Astrocyte (in vitro differentiated cells and primary cell): ENCODE measurements at regions not wholly inside any gene's neighbourhood (a gene's known extent, or its start where the extent isn't known, plus 50 kb on each side); places are given as distances from the start of the nearest gene placed in this dataset.

Source experiments
- DNase-seq: peaks from one replicate; pipeline ENCODE4 v3.0.0-alpha.2; 2010; ENCODE audit warnings: low read depth
- FAIRE-seq: peaks from 2 replicates; lab custom pipeline; 2011; peaks lifted over from hg19 to GRCh38; lab: Jason Lieb, UNC
- H2AFZ ChIP-seq: 2 replicates; pipeline ENCODE4 v1.6.0; 2012; ENCODE audit warnings: low read depth, low read length, inconsistent platforms
- H3K27ac ChIP-seq: 2 replicates; pipeline ENCODE4 v1.5.1; 2011; ENCODE audit warnings: low read depth, low read length, inconsistent platforms
- H3K27me3 ChIP-seq: 2 replicates; pipeline ENCODE4 v1.6.0; 2011; ENCODE audit warnings: low read length, inconsistent platforms; ENCODE audit not compliant: insufficient read depth
- H3K36me3 ChIP-seq: 2 replicates; pipeline ENCODE4 v1.5.1; 2011; ENCODE audit warnings: low read length, inconsistent platforms; ENCODE audit not compliant: insufficient read depth
- H3K4me1 ChIP-seq: 2 replicates; pipeline ENCODE4 v1.5.1; 2011; ENCODE audit warnings: low read length, inconsistent platforms; ENCODE audit not compliant: insufficient read depth
- H3K4me2 ChIP-seq: 2 replicates; pipeline ENCODE4 v1.6.0; 2012; ENCODE audit warnings: low read length, inconsistent platforms
- H3K4me3 ChIP-seq: 2 replicates; pipeline ENCODE4 v1.5.1; 2011; ENCODE audit warnings: low read depth, mild to moderate bottlenecking, low read length, inconsistent platforms; ENCODE audit not compliant: insufficient read depth
- H3K79me2 ChIP-seq: 2 replicates; pipeline ENCODE4 v1.6.0; 2012; ENCODE audit warnings: mild to moderate bottlenecking, low read length, inconsistent platforms; ENCODE audit not compliant: insufficient read depth
- H3K9ac ChIP-seq: 2 replicates; pipeline ENCODE4 v1.6.0; 2012; ENCODE audit warnings: mild to moderate bottlenecking, low read length, inconsistent platforms
- H3K9me3 ChIP-seq: 2 replicates; pipeline ENCODE4 v1.5.1; 2012; ENCODE audit warnings: low read depth, mild to moderate bottlenecking, low read length, inconsistent platforms; ENCODE audit not compliant: insufficient read depth
- H4K20me1 ChIP-seq: 2 replicates; pipeline ENCODE4 v1.6.0; 2012; ENCODE audit warnings: low read length, inconsistent platforms; ENCODE audit not compliant: insufficient read depth
- H3K27ac Mint-ChIP-seq: one replicate; pipeline ENCODE4 v1.8.0; 2021; ENCODE audit warnings: mild to moderate bottlenecking, mixed read lengths; ENCODE audit not compliant: unreplicated experiment
- H3K27me3 Mint-ChIP-seq: one replicate; pipeline ENCODE4 v1.8.0; 2021; ENCODE audit warnings: low read depth, mixed read lengths; ENCODE audit not compliant: unreplicated experiment
- H3K36me3 Mint-ChIP-seq: one replicate; pipeline ENCODE4 v1.8.0; 2021; ENCODE audit warnings: low read depth, mixed read lengths; ENCODE audit not compliant: unreplicated experiment
- H3K4me1 Mint-ChIP-seq: one replicate; pipeline ENCODE4 v1.8.0; 2021; ENCODE audit warnings: low read depth, mixed read lengths; ENCODE audit not compliant: unreplicated experiment
- H3K4me3 Mint-ChIP-seq: one replicate; pipeline ENCODE4 v1.8.0; 2021; ENCODE audit warnings: mild to moderate bottlenecking, moderate library complexity, mixed read lengths; ENCODE audit not compliant: unreplicated experiment
- H3K9me3 Mint-ChIP-seq: one replicate; pipeline ENCODE4 v1.8.0; 2021; ENCODE audit warnings: mild to moderate bottlenecking, mixed read lengths; ENCODE audit not compliant: unreplicated experiment
- EZH2 ChIP-seq: IDR thresholded peaks from 2 replicates; pipeline ENCODE4 v1.6.1; 2012; ENCODE audit warnings: mild to moderate bottlenecking, low read length, inconsistent platforms; ENCODE audit not compliant: insufficient read depth
- TF ChIP-seq, protein P1 (sequence below): IDR thresholded peaks from 2 replicates; pipeline ENCODE4 v1.5.1; 2011; ENCODE audit warnings: low read depth, mild to moderate bottlenecking, inconsistent platforms, low read length, moderate library complexity; ENCODE audit not compliant: insufficient read depth

GRCh38 chr12:47306130-47306529 lies 226.4 kb upstream of the AMIGO2 start:
- H3K79me2 ChIP-seq, result no peaks in the 10 kb centered on the region
- Mint-ChIP-seq H3K36me3 (no peaks in the 10 kb centered on the region), H3K27me3 (no peaks in the 10 kb centered on the region), H3K4me3 (no peak overlapping the region), H3K4me1 (peaks cover 21% of the 10 kb centered on the region), H3K27ac (no peak overlapping the region), H3K9me3 (peaks cover 5% of the 10 kb centered on the region)
- no peak overlapping the region for H3K27ac ChIP-seq
- DNase-seq, result no peak
- TF ChIP-seq, protein P1, sequence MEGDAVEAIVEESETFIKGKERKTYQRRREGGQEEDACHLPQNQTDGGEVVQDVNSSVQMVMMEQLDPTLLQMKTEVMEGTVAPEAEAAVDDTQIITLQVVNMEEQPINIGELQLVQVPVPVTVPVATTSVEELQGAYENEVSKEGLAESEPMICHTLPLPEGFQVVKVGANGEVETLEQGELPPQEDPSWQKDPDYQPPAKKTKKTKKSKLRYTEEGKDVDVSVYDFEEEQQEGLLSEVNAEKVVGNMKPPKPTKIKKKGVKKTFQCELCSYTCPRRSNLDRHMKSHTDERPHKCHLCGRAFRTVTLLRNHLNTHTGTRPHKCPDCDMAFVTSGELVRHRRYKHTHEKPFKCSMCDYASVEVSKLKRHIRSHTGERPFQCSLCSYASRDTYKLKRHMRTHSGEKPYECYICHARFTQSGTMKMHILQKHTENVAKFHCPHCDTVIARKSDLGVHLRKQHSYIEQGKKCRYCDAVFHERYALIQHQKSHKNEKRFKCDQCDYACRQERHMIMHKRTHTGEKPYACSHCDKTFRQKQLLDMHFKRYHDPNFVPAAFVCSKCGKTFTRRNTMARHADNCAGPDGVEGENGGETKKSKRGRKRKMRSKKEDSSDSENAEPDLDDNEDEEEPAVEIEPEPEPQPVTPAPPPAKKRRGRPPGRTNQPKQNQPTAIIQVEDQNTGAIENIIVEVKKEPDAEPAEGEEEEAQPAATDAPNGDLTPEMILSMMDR, result no peak
- no peak for TF ChIP-seq EZH2
- H3K4me3 ChIP-seq, result no peak overlapping the region
- H3K27me3 ChIP-seq, result no peaks in the 10 kb centered on the region
- FAIRE-seq, result no peak
- H3K4me2 ChIP-seq, result no peak overlapping the region
- no peak overlapping the region for H3K9ac ChIP-seq
- H2AFZ ChIP-seq, result no peak overlapping the region
- no peaks in the 10 kb centered on the region for H4K20me1 ChIP-seq
- no peaks in the 10 kb centered on the region for H3K9me3 ChIP-seq
- no peaks in the 10 kb centered on the region for H3K36me3 ChIP-seq
- H3K4me1 ChIP-seq, result peaks cover 27% of the 10 kb centered on the region

DNA sequence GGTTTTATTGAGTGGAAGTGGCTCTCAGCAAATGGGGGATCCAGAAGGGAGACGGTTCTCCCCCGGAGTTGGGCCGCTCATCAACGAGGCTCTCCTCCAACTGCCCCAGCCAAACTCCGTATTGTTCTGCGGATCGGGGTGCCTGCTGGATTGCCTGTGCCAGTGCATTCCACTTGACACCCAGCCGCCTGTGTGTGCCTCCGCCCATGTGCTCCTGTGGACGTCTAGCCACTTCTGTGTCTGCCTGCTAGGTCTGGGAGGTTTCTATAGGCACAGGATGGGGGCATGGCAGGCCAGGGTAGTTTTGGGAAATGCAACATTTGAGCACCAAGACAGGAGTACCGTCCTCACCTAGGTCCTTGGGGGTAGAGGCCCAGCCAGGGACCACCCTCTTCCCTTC lies 225.7 kb upstream of the AMIGO2 start:
- no peaks in the 10 kb centered on the region for H3K27me3 ChIP-seq
- DNase-seq, result no peak
- H3K36me3 Mint-ChIP-seq, result no peaks in the 10 kb centered on the region
- H3K36me3 ChIP-seq, result no peaks in the 10 kb centered on the region
- peaks cover 27% of the 10 kb centered on the region for H3K4me1 ChIP-seq
- FAIRE-seq, result no peak
- H3K27me3 Mint-ChIP-seq, result no peaks in the 10 kb centered on the region
- H3K4me3 Mint-ChIP-seq, result no peak overlapping the region
- no peaks in the 10 kb centered on the region for H3K79me2 ChIP-seq
- H3K4me2 ChIP-seq, result no peak overlapping the region
- peaks cover 21% of the 10 kb centered on the region for H3K4me1 Mint-ChIP-seq
- H3K9me3 Mint-ChIP-seq, result peaks cover 5% of the 10 kb centered on the region
- no peak overlapping the region for H2AFZ ChIP-seq
- H3K9me3 ChIP-seq, result no peaks in the 10 kb centered on the region
- no peaks in the 10 kb centered on the region for H4K20me1 ChIP-seq
- no peak overlapping the region for H3K4me3 ChIP-seq
- H3K9ac ChIP-seq, result no peak overlapping the region
- H3K27ac Mint-ChIP-seq, result no peak overlapping the region
- TF ChIP-seq, protein P1, result no peak
- no peak for TF ChIP-seq EZH2
- H3K27ac ChIP-seq, result no peak overlapping the region

DNA sequence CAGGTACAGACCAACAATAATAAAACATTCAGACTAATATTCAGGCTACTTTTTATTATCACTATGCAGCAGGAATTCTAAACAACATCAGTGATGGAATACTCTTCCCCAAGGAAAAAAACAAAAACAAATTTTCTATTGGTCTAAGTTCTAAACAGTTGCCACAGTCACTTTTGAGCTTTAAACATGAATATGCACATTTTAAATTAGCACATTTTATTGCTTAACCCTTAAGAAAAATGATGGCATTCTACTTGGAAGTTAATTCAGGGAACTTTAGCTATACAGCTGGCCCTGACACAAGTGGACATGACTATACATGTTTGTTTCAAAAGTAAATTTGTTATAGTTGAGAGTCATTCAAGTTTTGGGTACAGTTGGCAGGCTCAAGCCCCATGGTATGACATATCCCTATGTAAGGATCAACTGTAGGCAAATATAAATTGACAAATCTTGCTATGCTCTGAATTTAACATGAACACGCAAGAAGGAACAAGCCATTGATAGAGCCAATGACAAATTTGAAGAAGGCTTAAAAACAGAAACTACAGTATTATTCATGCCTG lies 224.3 kb upstream of the AMIGO2 start:
- Histone ChIP-seq H3K4me2 (no peak overlapping the region), H3K4me1 (peaks cover 27% of the 10 kb centered on the region), H3K36me3 (no peaks in the 10 kb centered on the region), H3K27me3 (no peaks in the 10 kb centered on the region), H3K9ac (peak overlapping the region; percentile 81), H3K4me3 (no peak overlapping the region), H3K27ac (peak overlapping the region; percentile 97), H2AFZ (no peak overlapping the region), H3K79me2 (no peaks in the 10 kb centered on the region), H3K9me3 (no peaks in the 10 kb centered on the region), H4K20me1 (no peaks in the 10 kb centered on the region)
- TF ChIP-seq, protein P1, result no peak
- TF ChIP-seq EZH2, result no peak
- H3K27me3 Mint-ChIP-seq, result no peaks in the 10 kb centered on the region
- peaks cover 5% of the 10 kb centered on the region for H3K9me3 Mint-ChIP-seq
- peaks cover 21% of the 10 kb centered on the region for H3K4me1 Mint-ChIP-seq
- H3K27ac Mint-ChIP-seq, result no peak overlapping the region
- DNase-seq (no peak), FAIRE-seq (no peak)
- no peaks in the 10 kb centered on the region for H3K36me3 Mint-ChIP-seq
- no peak overlapping the region for H3K4me3 Mint-ChIP-seq
